Trophoblast cell (in vitro differentiated cells and primary cell): ENCODE measurements at regions not wholly inside any gene's neighbourhood (a gene's known extent, or its start where the extent isn't known, plus 50 kb on each side); places are given as distances from the start of the nearest gene placed in this dataset.
A peak's percentile ranks its signal among the peaks of the same experiment; 100 is the strongest.

Source experiments
- DNase-seq, 2 donors: peaks; one replicate each; pipeline ENCODE4 v3.0.0-alpha.2; 2016
- H2AFZ ChIP-seq: 2 replicates; pipeline ENCODE4 v1.6.1; 2013; ENCODE audit warnings: low read length, moderate library complexity, mild to moderate bottlenecking; ENCODE audit not compliant: insufficient read depth, poor library complexity
- H2AK5ac ChIP-seq: 2 replicates; pipeline ENCODE4 v1.6.1; 2013; ENCODE audit warnings: mild to moderate bottlenecking, low read length
- H2BK120ac ChIP-seq: 2 replicates; pipeline ENCODE4 v1.6.1; 2013; ENCODE audit warnings: low read length, mild to moderate bottlenecking, moderate library complexity; ENCODE audit not compliant: insufficient read depth, poor library complexity
- H2BK12ac ChIP-seq: 2 replicates; pipeline ENCODE4 v1.6.1; 2013; ENCODE audit warnings: mild to moderate bottlenecking, low read length, moderate library complexity
- H2BK5ac ChIP-seq: 2 replicates; pipeline ENCODE4 v1.6.1; 2013; ENCODE audit warnings: low read length, low read depth, moderate library complexity, mild to moderate bottlenecking; ENCODE audit not compliant: poor library complexity
- H3K14ac ChIP-seq: 2 replicates; pipeline ENCODE4 v1.6.1; 2013; ENCODE audit warnings: mild to moderate bottlenecking, low read length
- H3K18ac ChIP-seq: 2 replicates; pipeline ENCODE4 v1.6.1; 2013; ENCODE audit warnings: mild to moderate bottlenecking, low read length
- H3K23ac ChIP-seq: 2 replicates; pipeline ENCODE4 v1.6.1; 2013; ENCODE audit warnings: low read length
- H3K27ac ChIP-seq: 2 replicates; pipeline ENCODE4 v1.5.1; 2013; ENCODE audit warnings: low read depth, mild to moderate bottlenecking, inconsistent platforms, low read length, moderate library complexity
- H3K27me3 ChIP-seq: 2 replicates; pipeline ENCODE4 v1.6.1; 2013; ENCODE audit warnings: inconsistent platforms, mild to moderate bottlenecking, low read length, moderate library complexity; ENCODE audit not compliant: insufficient read depth
- H3K36me3 ChIP-seq, 2 experiments: 1 replicate in 1 of 2; 2 replicates in 1 of 2; pipeline ENCODE4 v1.6.1; 2013; ENCODE audit warnings: low read length in 2 of 2, mild to moderate bottlenecking in 2 of 2, moderate library complexity in 1 of 2; ENCODE audit not compliant: insufficient read depth in 2 of 2, control insufficient read depth in 1 of 2
- H3K4ac ChIP-seq: 2 replicates; pipeline ENCODE4 v1.6.1; 2013; ENCODE audit warnings: low read depth, mild to moderate bottlenecking, low read length, moderate library complexity
- H3K4me1 ChIP-seq, 2 experiments: 1 replicate in 1 of 2; 2 replicates in 1 of 2; pipeline ENCODE4 v1.6.1; 2013; ENCODE audit warnings: low read length in 2 of 2, mild to moderate bottlenecking in 2 of 2, moderate library complexity in 1 of 2; ENCODE audit not compliant: insufficient read depth in 2 of 2, control insufficient read depth in 1 of 2
- H3K4me2 ChIP-seq: 2 replicates; pipeline ENCODE4 v1.6.1; 2013; ENCODE audit warnings: inconsistent platforms, mild to moderate bottlenecking, low read length, moderate library complexity
- H3K4me3 ChIP-seq: 2 replicates; pipeline ENCODE4 v1.5.1; 2013; ENCODE audit warnings: mild to moderate bottlenecking, low read depth, low read length, inconsistent platforms
- H3K79me1 ChIP-seq: one replicate; pipeline ENCODE4 v1.6.1; 2013; ENCODE audit warnings: low read length
- H3K79me2 ChIP-seq: 2 replicates; pipeline ENCODE4 v1.6.1; 2013; ENCODE audit warnings: low read length, mild to moderate bottlenecking; ENCODE audit not compliant: control insufficient read depth, insufficient read depth, poor library complexity
- H3K9ac ChIP-seq: 2 replicates; pipeline ENCODE4 v1.6.1; 2013; ENCODE audit warnings: mild to moderate bottlenecking, low read length
- H3K9me3 ChIP-seq: 2 replicates; pipeline ENCODE4 v1.6.1; 2013; ENCODE audit warnings: low read depth, mild to moderate bottlenecking, control low read depth, inconsistent platforms, low read length; ENCODE audit not compliant: insufficient read depth
- H4K12ac ChIP-seq: 2 replicates; pipeline ENCODE4 v1.6.1; 2013; ENCODE audit warnings: low read depth, mild to moderate bottlenecking, low read length, moderate library complexity
- H4K8ac ChIP-seq: 2 replicates; pipeline ENCODE4 v1.6.1; 2013; ENCODE audit warnings: low read depth, mild to moderate bottlenecking, low read length, moderate library complexity
- H4K91ac ChIP-seq: one replicate; pipeline ENCODE4 v1.6.1; 2013; ENCODE audit warnings: low read depth, mild to moderate bottlenecking, low read length, moderate library complexity
- WGBS: extraction: QIAGEN DNeasy Blood & Tissue Kit; methylation state at CpG from one replicate; pipeline ENCODE4 v1.1.7; 2013; ENCODE audit warnings: missing lambda C conversion rate; ENCODE audit not compliant: insufficient read length, insufficient coverage; ENCODE audit errors: extremely low coverage; 5-methylcytosine and 5-hydroxymethylcytosine counted together

GRCh38 chr10:78648256-78648860 lies 420.4 kb upstream of the ZMIZ1 start:
- WGBS = no CpG with 5 or more reads among the region's 4 CpGs
- Histone ChIP-seq H2AFZ (no peak overlapping the region), H3K9me3 (peaks cover 3% of the 10 kb centered on the region), H4K91ac (no peak overlapping the region), H2BK120ac (no peak overlapping the region), H3K27ac (no peak overlapping the region), H4K12ac (no peak overlapping the region), H3K14ac (no peak overlapping the region), H3K4ac (no peak overlapping the region), H3K4me3 (no peak overlapping the region), H3K9ac (no peak overlapping the region), H3K18ac (no peak overlapping the region), H3K79me2 (no peaks in the 10 kb centered on the region), H2BK5ac (no peak overlapping the region), H3K4me2 (no peak overlapping the region), H3K79me1 (peaks cover 11% of the 10 kb centered on the region), H3K36me3 (no peaks in the 10 kb centered on the region), H4K8ac (no peak overlapping the region), H3K23ac (no peak overlapping the region), H2AK5ac (no peak overlapping the region), H2BK12ac (no peak overlapping the region), H3K27me3 (no peaks in the 10 kb centered on the region), H3K4me1 (peaks cover 11 to 18% of the 10 kb centered on the region in 2 experiments)
- peak in 1 of 2 donors; percentile 51 for DNase-seq

- Histone ChIP-seq H3K4me2 (no peak overlapping the region), H2BK12ac (peak overlapping the region; percentile 63), H3K4me1 (peaks cover 11 to 20% of the 10 kb centered on the region in 2 experiments), H2AK5ac (peak overlapping the region; percentile 45), H3K27me3 (no peaks in the 10 kb centered on the region), H2BK120ac (no peak overlapping the region), H3K9ac (no peak overlapping the region), H3K14ac (no peak overlapping the region), H3K79me1 (peaks cover 13% of the 10 kb centered on the region), H3K9me3 (peaks cover 3% of the 10 kb centered on the region), H3K23ac (no peak overlapping the region), H4K91ac (no peak overlapping the region), H3K79me2 (no peaks in the 10 kb centered on the region), H4K12ac (no peak overlapping the region), H2AFZ (no peak overlapping the region), H3K4me3 (no peak overlapping the region), H3K4ac (no peak overlapping the region), H3K27ac (no peak overlapping the region), H3K36me3 (no peaks in the 10 kb centered on the region), H4K8ac (no peak overlapping the region), H2BK5ac (peak overlapping the region; percentile 6), H3K18ac (no peak overlapping the region)
- WGBS = no CpG with 5 or more reads among the region's 2 CpGs
- no peak for DNase-seq
These were observed 419.3 kb upstream of the ZMIZ1 start for GRCh38 chr10:78649429-78649828.

GRCh38 chr10:78650122-78650521 lies 418.6 kb upstream of the ZMIZ1 start:
- no peak overlapping the region for H3K9ac ChIP-seq
- H3K18ac ChIP-seq = no peak overlapping the region
- no peak overlapping the region for H3K14ac ChIP-seq
- peaks cover 11 to 25% of the 10 kb centered on the region in 2 experiments for H3K4me1 ChIP-seq
- no peak overlapping the region for H2BK12ac ChIP-seq
- H3K27ac ChIP-seq = no peak overlapping the region
- no peak overlapping the region for H2AK5ac ChIP-seq
- H4K91ac ChIP-seq = no peak overlapping the region
- peaks cover 15% of the 10 kb centered on the region for H3K79me1 ChIP-seq
- H2BK120ac ChIP-seq = no peak overlapping the region
- no peak overlapping the region for H3K4me3 ChIP-seq
- no peaks in the 10 kb centered on the region for H3K27me3 ChIP-seq
- H3K4ac ChIP-seq = no peak overlapping the region
- H3K79me2 ChIP-seq = no peaks in the 10 kb centered on the region
- H4K12ac ChIP-seq = no peak overlapping the region
- H3K36me3 ChIP-seq = no peaks in the 10 kb centered on the region
- H2BK5ac ChIP-seq = no peak overlapping the region
- DNase-seq = no peak
- H3K23ac ChIP-seq = no peak overlapping the region
- H2AFZ ChIP-seq = no peak overlapping the region
- no peak overlapping the region for H3K4me2 ChIP-seq
- H3K9me3 ChIP-seq = peaks cover 3% of the 10 kb centered on the region
- no peak overlapping the region for H4K8ac ChIP-seq

GRCh38 chr10:78651287-78651686 lies 417.5 kb upstream of the ZMIZ1 start:
- Histone ChIP-seq H4K12ac (no peak overlapping the region), H2AK5ac (no peak overlapping the region), H3K79me2 (peaks cover 3% of the 10 kb centered on the region), H3K79me1 (peaks cover 23% of the 10 kb centered on the region), H3K4me1 (peaks cover 18 to 30% of the 10 kb centered on the region in 2 experiments), H2AFZ (no peak overlapping the region), H4K91ac (peak overlapping the region; percentile 0), H2BK120ac (peak overlapping the region; percentile 14), H2BK12ac (peak overlapping the region; percentile 85), H3K9ac (no peak overlapping the region), H2BK5ac (no peak overlapping the region), H3K4me3 (no peak overlapping the region), H3K36me3 (no peaks in the 10 kb centered on the region), H3K14ac (no peak overlapping the region), H3K23ac (no peak overlapping the region), H3K4me2 (no peak overlapping the region), H4K8ac (no peak overlapping the region), H3K9me3 (no peaks in the 10 kb centered on the region), H3K18ac (no peak overlapping the region), H3K4ac (no peak overlapping the region), H3K27ac (no peak overlapping the region), H3K27me3 (no peaks in the 10 kb centered on the region)
- no peak for DNase-seq
- WGBS = no CpG with 5 or more reads among the region's 4 CpGs
